OCI-M1 (cell line): ENCODE measurements at regions not wholly inside any gene's neighbourhood (a gene's known extent, or its start where the extent isn't known, plus 50 kb on each side); places are given as distances from the start of the nearest gene placed in this dataset.
A peak's percentile ranks its signal among the peaks of the same experiment; 100 is the strongest.

Source experiments
- DNase-seq: peaks from one replicate; lab custom pipeline; 2025; lab: John Stamatoyannopoulos, UW

- DNase-seq: no peak
These were observed 266.3 kb downstream of the FBXW7 start for GRCh38 chr4:152269448-152270191.

GRCh38 chr4:152267811-152268210 is 268.1 kb downstream of the FBXW7 start:
- DNase-seq: no peak

- DNase-seq: no peak
These were observed 268.9 kb downstream of the FBXW7 start for GRCh38 chr4:152266831-152267480.

DNA sequence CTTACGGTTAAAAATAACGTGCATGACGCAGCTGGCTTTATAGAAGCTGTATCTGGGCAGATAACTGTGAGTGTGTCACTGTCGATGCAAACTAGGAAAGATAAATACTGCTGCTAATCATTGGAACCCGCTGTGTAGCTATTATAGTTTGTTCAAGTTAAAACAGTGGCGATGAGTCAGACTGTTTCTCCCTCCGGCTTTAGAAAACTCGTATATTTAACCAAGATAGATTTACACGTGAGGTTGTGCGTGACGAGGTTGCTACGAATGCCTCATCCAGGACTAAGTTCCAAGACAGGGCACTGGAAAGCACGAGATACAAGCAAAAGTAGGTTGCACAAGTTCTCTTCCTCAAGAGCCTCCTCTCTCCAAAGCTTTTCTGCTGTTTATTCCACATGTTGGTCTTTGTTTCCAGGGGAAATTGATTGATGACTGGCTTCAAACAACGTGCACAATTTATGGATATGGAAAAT is 270.7 kb downstream of the FBXW7 start:
- peak; percentile 72 for DNase-seq

GRCh38 chr4:152264106-152264505 is 271.8 kb downstream of the FBXW7 start:
- DNase-seq: no peak

- DNase-seq: no peak
These were observed 276.0 kb downstream of the FBXW7 start for GRCh38 chr4:152259866-152260265.

GRCh38 chr4:152258804-152259708 is 276.8 kb downstream of the FBXW7 start:
- no peak for DNase-seq

GRCh38 chr4:152258391-152258790 is 277.5 kb downstream of the FBXW7 start:
- DNase-seq: no peak

- DNase-seq: peak; percentile 68
These were observed 278.3 kb downstream of the FBXW7 start for GRCh38 chr4:152257601-152258066.

DNA sequence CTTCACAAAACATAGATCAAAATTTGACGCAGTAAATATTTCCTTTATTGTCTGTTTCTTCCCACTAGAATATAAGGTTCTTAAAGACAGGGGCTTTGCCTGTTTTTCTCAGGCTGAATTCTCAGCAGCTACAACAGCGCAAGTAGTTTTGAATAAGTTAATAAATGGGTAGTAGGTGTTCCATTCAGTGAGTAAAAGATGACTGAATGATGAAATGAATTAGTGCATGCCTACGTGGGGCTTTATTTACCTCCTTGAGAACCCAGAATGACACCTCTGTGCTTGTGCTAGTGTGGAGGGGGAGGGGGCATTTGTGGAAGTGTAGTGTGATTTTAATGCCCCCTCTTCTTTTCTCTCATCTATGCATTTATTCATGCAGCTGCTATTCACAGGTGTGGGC is 278.9 kb downstream of the FBXW7 start:
- DNase-seq: no peak

- DNase-seq: no peak
These were observed 280.5 kb downstream of the FBXW7 start for GRCh38 chr4:152255437-152255836.

GRCh38 chr4:152248347-152248746 is 287.5 kb downstream of the FBXW7 start:
- no peak for DNase-seq

DNA sequence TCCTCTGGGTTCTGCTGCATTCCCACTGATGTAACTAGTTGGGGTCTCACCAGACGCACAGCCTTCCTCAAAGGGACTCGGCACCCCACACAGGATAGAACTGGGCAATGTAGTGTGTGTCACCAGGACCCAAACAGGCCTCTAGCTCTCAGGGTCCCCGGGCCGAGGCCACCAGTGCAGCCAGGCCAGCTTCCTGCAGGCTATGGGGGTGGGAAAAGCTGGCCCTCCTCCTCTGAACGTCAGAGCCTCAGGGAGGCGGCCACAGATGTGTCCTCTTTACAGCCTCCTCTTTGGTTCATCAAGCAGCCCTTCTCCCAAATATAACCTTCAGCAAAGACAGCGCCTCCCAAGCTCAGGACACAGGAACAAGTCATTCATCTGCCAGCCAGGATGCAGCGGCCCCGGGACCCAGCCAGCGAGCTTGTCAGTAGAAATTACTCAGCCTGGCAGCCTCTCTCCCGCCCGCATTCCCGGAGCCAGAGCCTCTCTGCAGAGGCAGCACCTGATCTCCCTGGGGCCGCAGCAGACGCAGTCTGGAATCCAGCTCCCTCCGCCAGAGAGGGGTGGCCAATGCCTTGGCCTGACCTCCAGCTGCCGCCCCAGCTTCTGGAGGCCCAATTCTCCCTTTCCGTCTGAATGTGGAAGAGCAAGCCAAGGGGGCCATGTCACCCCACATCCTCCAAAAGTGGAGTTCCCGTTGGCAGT is 288.5 kb downstream of the FBXW7 start:
- DNase-seq: no peak

DNA sequence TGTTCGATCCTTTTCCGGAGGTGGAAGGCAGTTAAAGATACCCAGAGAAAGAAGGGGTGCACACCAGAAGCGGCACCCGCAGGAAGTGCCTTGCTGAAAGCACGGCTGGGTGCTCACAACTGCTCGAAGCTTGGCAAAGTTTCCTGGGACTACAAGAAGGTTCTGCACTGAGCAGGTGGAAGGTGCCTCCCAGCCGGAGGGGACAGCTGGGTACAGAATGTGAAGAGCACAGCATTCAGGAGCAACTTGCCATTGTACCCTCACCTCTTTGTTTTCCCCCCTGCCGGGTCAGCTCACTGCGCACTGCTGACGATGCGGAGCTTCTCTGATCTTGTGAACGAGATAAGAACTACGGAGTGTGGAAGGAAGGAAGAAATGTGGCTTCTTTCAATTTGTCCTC is 289.2 kb downstream of the FBXW7 start:
- no peak for DNase-seq

DNA sequence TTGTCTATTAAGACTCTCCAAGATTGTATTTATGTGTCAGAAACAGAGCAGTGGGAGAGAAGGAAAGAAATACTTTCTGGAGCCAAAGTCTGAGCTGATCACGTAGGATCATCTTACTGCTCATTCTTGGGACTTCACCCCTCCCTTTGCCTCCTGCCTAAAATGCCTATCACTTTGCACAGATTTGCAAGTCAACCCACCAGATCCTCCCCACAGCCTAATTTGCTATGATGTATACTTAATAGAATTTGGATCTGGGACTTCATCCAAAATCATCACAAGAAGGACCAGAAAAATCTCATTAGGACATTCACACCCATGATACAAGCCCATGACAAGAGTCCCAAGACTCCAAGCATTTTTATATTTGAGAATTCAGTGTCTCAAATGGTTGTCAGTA is 290.2 kb downstream of the FBXW7 start:
- no peak for DNase-seq

DNA sequence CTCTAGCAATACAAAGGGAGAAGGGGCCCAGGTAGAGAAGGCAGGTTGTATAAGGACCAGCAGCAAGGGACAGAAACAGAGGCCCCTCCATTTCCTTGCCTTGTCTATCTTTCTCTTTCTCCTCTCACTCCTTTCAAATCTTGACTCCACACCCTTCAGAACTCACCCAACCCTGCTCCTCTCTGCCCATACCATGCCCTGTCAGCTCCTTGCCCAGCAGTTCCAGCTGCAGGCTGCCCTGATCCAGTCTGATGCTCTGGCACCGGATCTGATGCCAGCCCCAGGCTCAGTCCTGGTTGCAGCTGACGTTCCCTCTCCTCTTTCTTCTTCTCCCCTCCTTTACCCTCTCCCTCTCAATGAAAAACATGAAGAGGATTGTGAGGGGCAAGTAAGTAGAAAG is 291.2 kb downstream of the FBXW7 start:
- DNase-seq: no peak

GRCh38 chr4:152243896-152244595 is 291.8 kb downstream of the FBXW7 start:
- DNase-seq: no peak

- DNase-seq: no peak
These were observed 292.7 kb downstream of the FBXW7 start for GRCh38 chr4:152243206-152243605.

GRCh38 chr4:152240232-152240631 is 295.7 kb downstream of the FBXW7 start:
- DNase-seq: no peak

GRCh38 chr4:152239216-152239615 is 296.7 kb downstream of the FBXW7 start:
- peak; percentile 32 for DNase-seq

GRCh38 chr4:152236519-152237056 is 299.3 kb downstream of the FBXW7 start:
- DNase-seq: no peak
